ENCODE measurements at regions not wholly inside any gene's neighbourhood (a gene's known extent, or its start where the extent isn't known, plus 50 kb on each side); places are given as distances from the start of the nearest gene placed in this dataset.

DNA sequence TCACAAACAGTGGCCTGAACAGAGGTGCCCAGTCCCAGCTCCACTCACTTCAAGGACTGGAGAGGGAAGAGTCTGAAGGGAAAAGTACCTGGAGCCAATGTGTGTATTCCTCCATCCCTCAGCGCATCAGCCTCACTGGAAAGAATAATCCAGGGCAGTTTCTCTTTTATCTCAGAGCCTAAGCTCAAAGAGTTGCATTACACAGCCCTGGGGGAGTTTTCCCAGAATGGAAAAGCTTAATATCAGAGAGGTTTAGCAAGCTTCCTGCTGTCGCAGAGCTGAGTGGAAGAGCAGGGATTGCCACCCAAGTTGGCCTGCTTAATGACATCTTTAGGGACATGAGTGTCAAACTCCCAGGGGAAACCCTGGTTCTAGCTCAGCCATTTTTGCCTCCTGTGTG, 80.4 kb upstream of the MSX1 start:
- ATAC-seq (ENCODE audit: low FRiP score) (no peak), DNase-seq (no peak)
- H3K4me3 ChIP-seq (ENCODE audit: low read length in 2 of 2), result no peak overlapping the region
- no peaks in the 10 kb centered on the region for H3K27me3 ChIP-seq (ENCODE audit: control insufficient read depth in 1 of 2, insufficient read depth in 2 of 2, low read length in 1 of 2)
- WGBS, 2 donors, result 94% methylated on average over 2 of the region's 2 CpGs
- intact Hi-C loops (cut with DNase I), result no loop called here
- no peaks in the 10 kb centered on the region for H3K4me1 ChIP-seq (ENCODE audit: control insufficient read depth in 1 of 2, insufficient read depth in 2 of 2, low read length in 2 of 2)
- no peaks in the 10 kb centered on the region for H3K9me3 ChIP-seq (ENCODE audit: control insufficient read depth, low read length)
- H3K36me3 ChIP-seq (ENCODE audit: control insufficient read depth in 1 of 2, insufficient read depth in 2 of 2, low read length in 1 of 2), result no peaks in the 10 kb centered on the region
- no peak overlapping the region for H3K27ac ChIP-seq (ENCODE audit: low read depth in 1 of 2, low read length in 2 of 2)

DNA sequence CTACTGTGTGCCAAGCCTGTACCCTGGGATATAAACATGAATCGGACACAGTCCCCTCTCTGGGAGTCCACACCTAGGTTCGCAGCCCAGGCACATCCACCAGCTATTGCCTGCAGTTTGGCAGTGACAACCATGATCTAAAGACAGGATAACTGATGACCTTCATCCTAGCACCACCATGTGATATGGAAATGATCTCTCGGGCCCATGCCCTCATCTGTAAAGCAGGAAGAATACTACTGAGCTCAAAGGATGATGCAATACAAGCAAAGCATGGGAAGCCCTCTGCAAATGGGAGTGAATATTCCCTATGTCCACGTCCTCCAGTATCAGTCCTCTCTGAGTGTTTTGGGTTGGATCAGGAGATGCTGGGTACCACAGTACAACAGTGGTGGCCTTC, 80.9 kb upstream of the MSX1 start:
- DNase-seq, result peak in 1 of 2 donors; percentile 7
- WGBS, 2 donors, result 91 to 92% methylated on average over 4 of the region's 4 CpGs
- Histone ChIP-seq H3K36me3 (ENCODE audit: control insufficient read depth in 1 of 2, insufficient read depth in 2 of 2, low read length in 1 of 2) (no peaks in the 10 kb centered on the region), H3K27me3 (ENCODE audit: control insufficient read depth in 1 of 2, insufficient read depth in 2 of 2, low read length in 1 of 2) (no peaks in the 10 kb centered on the region), H3K9me3 (ENCODE audit: control insufficient read depth, low read length) (no peaks in the 10 kb centered on the region), H3K4me3 (ENCODE audit: low read length in 2 of 2) (no peak overlapping the region), H3K4me1 (ENCODE audit: control insufficient read depth in 1 of 2, insufficient read depth in 2 of 2, low read length in 2 of 2) (no peaks in the 10 kb centered on the region), H3K27ac (ENCODE audit: low read depth in 1 of 2, low read length in 2 of 2) (no peak overlapping the region)
- intact Hi-C loops (cut with DNase I), result no loop called here
- ATAC-seq (ENCODE audit: low FRiP score), result no peak

DNA sequence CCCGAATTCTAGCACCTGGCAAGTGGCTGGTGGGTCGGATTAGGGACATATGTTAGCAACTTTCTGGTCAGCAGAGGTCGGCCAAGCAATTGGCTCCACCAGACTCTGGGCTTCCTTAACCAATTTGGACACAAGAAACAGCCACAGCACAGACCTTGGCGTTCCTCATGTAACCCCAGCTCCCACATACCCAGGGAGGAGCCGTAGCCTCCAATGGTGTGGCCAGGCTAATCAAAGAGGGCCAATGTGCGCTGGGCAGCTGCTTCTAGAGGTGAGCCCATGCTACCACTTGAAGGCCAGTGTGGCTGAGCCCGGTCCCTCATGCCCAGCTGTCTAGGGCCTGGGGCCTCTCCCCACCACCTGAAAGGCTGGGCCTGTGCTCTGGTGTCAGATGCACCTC, 82.5 kb upstream of the MSX1 start:
- no peak for DNase-seq
- Histone ChIP-seq H3K4me3 (ENCODE audit: low read length in 2 of 2) (no peak overlapping the region), H3K27ac (ENCODE audit: low read depth in 1 of 2, low read length in 2 of 2) (no peak overlapping the region), H3K4me1 (ENCODE audit: control insufficient read depth in 1 of 2, insufficient read depth in 2 of 2, low read length in 2 of 2) (no peaks in the 10 kb centered on the region), H3K36me3 (ENCODE audit: control insufficient read depth in 1 of 2, insufficient read depth in 2 of 2, low read length in 1 of 2) (no peaks in the 10 kb centered on the region), H3K27me3 (ENCODE audit: control insufficient read depth in 1 of 2, insufficient read depth in 2 of 2, low read length in 1 of 2) (no peaks in the 10 kb centered on the region), H3K9me3 (ENCODE audit: control insufficient read depth, low read length) (no peaks in the 10 kb centered on the region)
- 94% methylated on average over 7 of the region's 7 CpGs for WGBS, 2 donors
- intact Hi-C loops (cut with DNase I), result no loop called here
- ATAC-seq (ENCODE audit: low FRiP score), result no peak

DNA sequence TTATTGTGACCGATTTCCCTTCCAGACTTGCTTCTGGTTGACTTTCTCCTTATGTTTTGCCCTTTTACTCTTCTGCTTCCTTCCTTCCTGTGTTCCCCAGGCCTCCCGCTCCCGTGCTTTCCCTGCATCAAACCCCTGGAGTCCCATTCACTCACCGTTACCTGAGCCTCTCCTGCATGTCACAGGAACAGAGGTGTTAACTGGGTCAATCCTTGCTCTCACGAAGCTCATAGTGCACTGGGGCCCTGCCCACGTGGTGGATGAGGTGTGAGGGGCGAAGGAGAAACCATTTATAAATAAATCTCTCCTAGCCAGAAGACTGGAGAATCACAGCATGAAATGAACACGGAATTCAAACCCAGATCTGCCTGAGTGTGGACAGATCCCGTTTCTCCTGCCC, 83.1 kb upstream of the MSX1 start:
- no peak for DNase-seq
- Histone ChIP-seq H3K27ac (ENCODE audit: low read depth in 1 of 2, low read length in 2 of 2) (no peak overlapping the region), H3K36me3 (ENCODE audit: control insufficient read depth in 1 of 2, insufficient read depth in 2 of 2, low read length in 1 of 2) (no peaks in the 10 kb centered on the region), H3K4me3 (ENCODE audit: low read length in 2 of 2) (no peak overlapping the region), H3K9me3 (ENCODE audit: control insufficient read depth, low read length) (no peaks in the 10 kb centered on the region), H3K27me3 (ENCODE audit: control insufficient read depth in 1 of 2, insufficient read depth in 2 of 2, low read length in 1 of 2) (no peaks in the 10 kb centered on the region), H3K4me1 (ENCODE audit: control insufficient read depth in 1 of 2, insufficient read depth in 2 of 2, low read length in 2 of 2) (no peaks in the 10 kb centered on the region)
- intact Hi-C loops (cut with DNase I), result no loop called here
- no peak for ATAC-seq (ENCODE audit: low FRiP score)
- 88 to 92% methylated on average over 9 of the region's 9 CpGs for WGBS, 2 donors

DNA sequence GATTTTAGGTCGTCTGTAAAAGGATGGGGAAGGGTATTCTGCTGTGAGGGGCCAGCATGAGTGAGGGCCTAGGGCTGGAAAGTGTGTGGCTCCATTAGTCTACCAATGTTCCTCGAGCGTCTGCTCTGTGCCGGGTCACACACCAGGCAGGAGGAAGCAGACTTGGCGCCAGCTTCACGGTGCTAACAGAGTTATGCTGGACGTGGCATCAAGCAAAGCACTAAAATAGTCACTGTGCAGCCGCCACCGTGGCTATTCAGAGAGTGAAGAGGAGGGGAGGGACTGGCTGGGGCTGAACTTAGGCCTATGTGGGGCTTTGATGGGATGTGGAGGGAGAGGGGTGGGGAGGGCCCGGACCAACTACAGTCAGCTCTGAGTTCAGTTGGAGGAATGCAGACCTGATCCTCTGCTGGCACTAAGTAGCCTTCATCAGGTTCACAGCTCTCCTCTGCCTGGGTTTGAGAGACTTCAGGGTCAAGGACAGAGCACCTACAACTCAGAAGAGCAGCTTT, 83.9 kb upstream of the MSX1 start:
- Histone ChIP-seq H3K36me3 (ENCODE audit: control insufficient read depth in 1 of 2, insufficient read depth in 2 of 2, low read length in 1 of 2) (no peaks in the 10 kb centered on the region), H3K27me3 (ENCODE audit: control insufficient read depth in 1 of 2, insufficient read depth in 2 of 2, low read length in 1 of 2) (no peaks in the 10 kb centered on the region), H3K27ac (ENCODE audit: low read depth in 1 of 2, low read length in 2 of 2) (no peak overlapping the region), H3K4me1 (ENCODE audit: control insufficient read depth in 1 of 2, insufficient read depth in 2 of 2, low read length in 2 of 2) (no peaks in the 10 kb centered on the region), H3K4me3 (ENCODE audit: low read length in 2 of 2) (no peak overlapping the region), H3K9me3 (ENCODE audit: control insufficient read depth, low read length) (no peaks in the 10 kb centered on the region)
- 9 to 16% methylated on average over 10 of the region's 10 CpGs for WGBS, 2 donors
- ATAC-seq (ENCODE audit: low FRiP score) (no peak), DNase-seq (no peak)
- intact Hi-C loops (cut with DNase I), result no loop called here

DNA sequence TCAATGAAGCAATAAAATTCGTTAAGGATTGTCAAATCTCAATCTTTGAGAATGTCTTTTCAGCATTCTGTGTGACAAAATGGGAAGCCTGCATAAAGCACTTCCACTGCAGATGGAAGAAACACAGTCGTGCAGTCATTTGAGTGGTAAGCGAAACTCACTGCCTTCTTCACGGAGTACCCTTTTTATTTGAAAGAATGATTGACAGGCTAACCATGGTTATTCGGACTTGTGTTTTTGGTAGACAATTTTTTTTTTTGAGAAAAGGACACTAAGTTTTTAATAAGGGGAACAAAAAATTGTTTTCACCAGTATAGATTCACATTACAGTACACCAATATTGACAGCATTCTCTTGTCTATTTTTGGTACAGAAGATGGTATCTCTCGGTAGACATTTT, 86.9 kb upstream of the MSX1 start:
- H3K9me3 ChIP-seq (ENCODE audit: control insufficient read depth, low read length), result no peaks in the 10 kb centered on the region
- intact Hi-C loops (cut with DNase I), result no loop called here
- 86 to 91% methylated on average over 6 of the region's 6 CpGs for WGBS, 2 donors
- no peak overlapping the region for H3K27ac ChIP-seq (ENCODE audit: low read depth in 1 of 2, low read length in 2 of 2)
- H3K36me3 ChIP-seq (ENCODE audit: control insufficient read depth in 1 of 2, insufficient read depth in 2 of 2, low read length in 1 of 2), result no peaks in the 10 kb centered on the region
- no peaks in the 10 kb centered on the region for H3K27me3 ChIP-seq (ENCODE audit: control insufficient read depth in 1 of 2, insufficient read depth in 2 of 2, low read length in 1 of 2)
- H3K4me1 ChIP-seq (ENCODE audit: control insufficient read depth in 1 of 2, insufficient read depth in 2 of 2, low read length in 2 of 2), result no peaks in the 10 kb centered on the region
- H3K4me3 ChIP-seq (ENCODE audit: low read length in 2 of 2), result no peak overlapping the region
- ATAC-seq (ENCODE audit: low FRiP score), result no peak
- no peak for DNase-seq

DNA sequence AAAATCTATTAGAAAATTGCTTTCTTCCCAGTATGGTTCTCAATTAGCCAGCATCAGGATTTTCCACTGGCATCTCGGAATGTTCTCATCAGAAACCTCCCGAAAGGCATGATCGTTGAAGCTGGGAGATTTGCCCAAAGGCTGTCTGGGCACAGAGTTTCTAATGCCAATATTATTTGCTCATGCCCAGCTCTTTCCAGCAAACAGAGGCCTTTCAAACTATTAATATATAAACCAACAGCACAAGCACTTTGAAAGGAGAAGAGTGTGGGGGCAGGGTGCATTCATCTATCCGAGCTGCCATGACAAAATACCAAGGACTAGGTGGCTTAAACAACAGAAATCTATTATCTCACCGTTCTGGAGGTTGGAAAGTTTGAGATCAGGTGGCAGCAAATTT, 88.3 kb upstream of the MSX1 start:
- Histone ChIP-seq H3K36me3 (ENCODE audit: control insufficient read depth in 1 of 2, insufficient read depth in 2 of 2, low read length in 1 of 2) (no peaks in the 10 kb centered on the region), H3K27ac (ENCODE audit: low read depth in 1 of 2, low read length in 2 of 2) (no peak overlapping the region), H3K4me1 (ENCODE audit: control insufficient read depth in 1 of 2, insufficient read depth in 2 of 2, low read length in 2 of 2) (no peaks in the 10 kb centered on the region), H3K4me3 (ENCODE audit: low read length in 2 of 2) (no peak overlapping the region), H3K27me3 (ENCODE audit: control insufficient read depth in 1 of 2, insufficient read depth in 2 of 2, low read length in 1 of 2) (no peaks in the 10 kb centered on the region), H3K9me3 (ENCODE audit: control insufficient read depth, low read length) (no peaks in the 10 kb centered on the region)
- ATAC-seq (ENCODE audit: low FRiP score) (no peak), DNase-seq (no peak)
- intact Hi-C loops (cut with DNase I), result no loop called here
- 11 to 16% methylated on average over 5 of the region's 5 CpGs for WGBS, 2 donors

DNA sequence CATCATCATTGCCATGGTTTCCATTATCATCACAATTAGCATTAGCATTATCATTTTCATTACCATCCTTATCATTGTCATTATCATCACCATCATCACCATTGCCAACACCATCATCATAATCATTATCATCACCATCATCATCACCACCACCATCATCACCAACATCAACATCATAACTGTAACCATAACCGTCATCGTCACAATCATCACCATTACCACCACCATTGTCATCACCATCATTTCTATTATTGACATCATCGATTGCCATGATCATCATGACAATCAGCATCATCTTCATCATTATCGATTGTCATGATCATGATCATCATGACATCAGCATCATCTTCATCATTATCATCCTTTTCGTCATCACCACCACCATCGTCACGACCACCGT, 88.9 kb upstream of the MSX1 start:
- no peaks in the 10 kb centered on the region for H3K4me1 ChIP-seq (ENCODE audit: control insufficient read depth in 1 of 2, insufficient read depth in 2 of 2, low read length in 2 of 2)
- ATAC-seq (ENCODE audit: low FRiP score), result no peak
- no peak overlapping the region for H3K27ac ChIP-seq (ENCODE audit: low read depth in 1 of 2, low read length in 2 of 2)
- H3K36me3 ChIP-seq (ENCODE audit: control insufficient read depth in 1 of 2, insufficient read depth in 2 of 2, low read length in 1 of 2), result no peaks in the 10 kb centered on the region
- 91 to 95% methylated on average over 8 of the region's 8 CpGs for WGBS, 2 donors
- no peak for DNase-seq
- intact Hi-C loops (cut with DNase I), result no loop called here
- H3K4me3 ChIP-seq (ENCODE audit: low read length in 2 of 2), result no peak overlapping the region
- no peaks in the 10 kb centered on the region for H3K27me3 ChIP-seq (ENCODE audit: control insufficient read depth in 1 of 2, insufficient read depth in 2 of 2, low read length in 1 of 2)
- H3K9me3 ChIP-seq (ENCODE audit: control insufficient read depth, low read length), result no peaks in the 10 kb centered on the region

DNA sequence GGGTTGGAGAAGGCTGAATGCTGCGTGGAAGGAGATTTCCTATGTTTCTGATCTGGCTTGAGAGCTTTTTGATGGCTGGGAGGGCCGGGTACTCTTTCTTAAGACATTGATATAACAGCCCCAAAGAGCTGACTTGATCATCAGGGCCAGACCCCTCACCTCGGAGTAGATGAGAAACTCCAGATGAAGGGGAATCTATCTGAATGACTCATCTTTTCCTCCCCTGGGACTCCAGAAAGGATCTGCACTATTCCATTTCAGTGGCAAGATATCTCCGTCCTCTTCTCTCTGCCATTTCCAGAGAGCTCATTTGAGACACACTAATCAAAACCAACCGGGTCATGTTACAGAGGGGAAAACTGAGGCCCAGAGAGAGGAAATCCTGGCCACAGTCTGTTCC, 92.9 kb upstream of the MSX1 start:
- H3K36me3 ChIP-seq (ENCODE audit: control insufficient read depth in 1 of 2, insufficient read depth in 2 of 2, low read length in 1 of 2), result no peaks in the 10 kb centered on the region
- ATAC-seq (ENCODE audit: low FRiP score), result no peak
- 76 to 86% methylated on average over 5 of the region's 5 CpGs for WGBS, 2 donors
- no peak for DNase-seq
- no peaks in the 10 kb centered on the region for H3K27me3 ChIP-seq (ENCODE audit: control insufficient read depth in 1 of 2, insufficient read depth in 2 of 2, low read length in 1 of 2)
- H3K9me3 ChIP-seq (ENCODE audit: control insufficient read depth, low read length), result no peaks in the 10 kb centered on the region
- H3K27ac ChIP-seq (ENCODE audit: low read depth in 1 of 2, low read length in 2 of 2), result no peak overlapping the region
- no peak overlapping the region for H3K4me3 ChIP-seq (ENCODE audit: low read length in 2 of 2)
- no peaks in the 10 kb centered on the region for H3K4me1 ChIP-seq (ENCODE audit: control insufficient read depth in 1 of 2, insufficient read depth in 2 of 2, low read length in 2 of 2)
- intact Hi-C loops (cut with DNase I), result no loop called here
